Panc1 (cell line): ENCODE measurements at regions not wholly inside any gene's neighbourhood (a gene's known extent, or its start where the extent isn't known, plus 50 kb on each side); places are given as distances from the start of the nearest gene placed in this dataset.

Experiments used
- SIN3A ChIP-seq: IDR thresholded peaks from 2 replicates; pipeline ENCODE4 v1.6.1; 2012; ENCODE audit warnings: low read depth, mild to moderate bottlenecking, low read length, moderate library complexity, borderline replicate concordance; ENCODE audit not compliant: insufficient read depth
- TF ChIP-seq, protein P1 (sequence below): fragments of 450-650 bp; IDR thresholded peaks from 2 replicates; pipeline ENCODE4 v1.5.1; 2017; ENCODE audit warnings: mild to moderate bottlenecking

DNA sequence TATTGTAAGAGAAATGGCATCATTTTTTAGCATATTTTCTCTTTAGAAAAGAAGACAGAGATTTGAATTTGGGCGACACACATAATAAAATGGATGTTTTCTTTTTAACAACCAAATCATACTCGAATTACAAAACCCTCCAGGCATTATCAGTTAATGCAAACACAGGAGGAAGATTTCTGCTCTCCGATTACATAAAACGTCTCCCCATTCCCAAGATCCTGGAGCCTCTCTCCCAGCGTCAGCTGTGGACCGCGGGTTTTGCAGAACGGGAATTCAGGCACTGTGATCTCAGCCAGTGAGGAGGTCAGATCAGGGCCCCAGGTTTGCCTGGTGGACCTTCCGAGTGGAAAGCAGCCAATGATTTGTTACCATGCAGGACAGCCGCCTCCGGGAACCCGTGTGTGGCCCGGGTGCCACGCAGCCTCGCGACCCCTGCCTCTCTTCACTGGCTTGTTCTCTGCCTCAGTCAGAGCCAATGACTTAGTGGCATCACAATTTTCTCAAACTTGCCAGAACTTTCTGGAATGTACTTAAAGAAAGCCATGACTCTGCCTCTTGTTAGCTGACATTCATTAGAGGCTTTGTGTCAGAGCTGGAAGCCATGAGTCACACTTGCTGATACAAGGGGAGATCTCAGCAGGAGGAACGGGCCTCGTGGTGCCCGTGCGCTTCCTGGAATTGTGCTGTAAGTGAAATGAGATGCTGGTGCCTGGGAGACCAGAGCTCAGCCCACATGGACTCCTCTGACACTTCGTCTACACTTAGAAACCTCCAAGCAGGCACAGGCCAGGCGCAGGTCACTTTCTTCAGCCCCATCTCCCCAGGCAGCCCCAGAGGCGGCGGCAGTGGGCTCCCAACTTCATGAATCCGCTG, 246.1 kb downstream of the KLF6 start:
- TF ChIP-seq, protein P1, sequence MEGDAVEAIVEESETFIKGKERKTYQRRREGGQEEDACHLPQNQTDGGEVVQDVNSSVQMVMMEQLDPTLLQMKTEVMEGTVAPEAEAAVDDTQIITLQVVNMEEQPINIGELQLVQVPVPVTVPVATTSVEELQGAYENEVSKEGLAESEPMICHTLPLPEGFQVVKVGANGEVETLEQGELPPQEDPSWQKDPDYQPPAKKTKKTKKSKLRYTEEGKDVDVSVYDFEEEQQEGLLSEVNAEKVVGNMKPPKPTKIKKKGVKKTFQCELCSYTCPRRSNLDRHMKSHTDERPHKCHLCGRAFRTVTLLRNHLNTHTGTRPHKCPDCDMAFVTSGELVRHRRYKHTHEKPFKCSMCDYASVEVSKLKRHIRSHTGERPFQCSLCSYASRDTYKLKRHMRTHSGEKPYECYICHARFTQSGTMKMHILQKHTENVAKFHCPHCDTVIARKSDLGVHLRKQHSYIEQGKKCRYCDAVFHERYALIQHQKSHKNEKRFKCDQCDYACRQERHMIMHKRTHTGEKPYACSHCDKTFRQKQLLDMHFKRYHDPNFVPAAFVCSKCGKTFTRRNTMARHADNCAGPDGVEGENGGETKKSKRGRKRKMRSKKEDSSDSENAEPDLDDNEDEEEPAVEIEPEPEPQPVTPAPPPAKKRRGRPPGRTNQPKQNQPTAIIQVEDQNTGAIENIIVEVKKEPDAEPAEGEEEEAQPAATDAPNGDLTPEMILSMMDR, result no peak
- TF ChIP-seq SIN3A, result no peak
